ENCODE measurements at regions not wholly inside any gene's neighbourhood (a gene's known extent, or its start where the extent isn't known, plus 50 kb on each side); places are given as distances from the start of the nearest gene placed in this dataset.

DNA sequence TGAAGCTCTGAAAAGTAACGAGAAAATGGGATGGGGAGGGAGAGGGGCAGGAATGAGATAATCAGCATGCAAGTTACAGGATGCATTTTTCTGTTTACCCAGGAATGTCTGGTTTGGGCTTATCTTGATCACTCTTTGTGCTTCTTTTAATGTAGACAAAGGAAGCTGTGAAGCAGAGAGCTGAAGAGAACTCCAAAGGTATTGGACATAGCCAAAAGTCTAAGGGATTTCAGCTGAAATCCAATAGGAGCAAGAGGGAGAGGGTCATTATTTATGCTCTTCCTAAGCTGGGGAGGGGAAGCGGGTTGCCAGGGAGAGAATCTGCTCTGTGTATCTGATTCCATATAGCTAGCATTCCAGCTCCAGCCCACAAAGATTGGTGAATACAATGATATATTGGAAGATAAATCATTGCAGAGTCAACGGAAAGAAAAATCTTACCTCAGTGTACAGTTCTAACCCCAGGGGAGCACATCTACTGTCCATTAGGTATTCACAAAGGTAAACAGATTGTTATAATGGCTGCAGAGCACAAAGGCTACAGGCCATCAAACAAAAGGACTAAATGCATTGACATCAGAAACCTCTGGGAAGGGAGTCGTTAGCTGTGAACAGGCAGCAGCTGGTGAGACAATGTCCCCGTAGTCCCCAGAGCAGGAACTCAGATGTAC, 61.0 kb upstream of the PELI2 start:
- TF ChIP-seq CTCF (IDR thresholded peaks at IDR 0.05) (no peak), POLR2A (IDR thresholded peaks at IDR 0.05) (no peak)
